ENCODE measurements at regions not wholly inside any gene's neighbourhood (a gene's known extent, or its start where the extent isn't known, plus 50 kb on each side); places are given as distances from the start of the nearest gene placed in this dataset.

GRCh38 chr14:105748204-105748578, 221.8 kb downstream of the TMEM121 start:
- TF ChIP-seq EZH2 (IDR thresholded peaks at IDR 0.05; ENCODE audit: low read length, unreplicated experiment), result no peak
- TF ChIP-seq, protein P1, sequence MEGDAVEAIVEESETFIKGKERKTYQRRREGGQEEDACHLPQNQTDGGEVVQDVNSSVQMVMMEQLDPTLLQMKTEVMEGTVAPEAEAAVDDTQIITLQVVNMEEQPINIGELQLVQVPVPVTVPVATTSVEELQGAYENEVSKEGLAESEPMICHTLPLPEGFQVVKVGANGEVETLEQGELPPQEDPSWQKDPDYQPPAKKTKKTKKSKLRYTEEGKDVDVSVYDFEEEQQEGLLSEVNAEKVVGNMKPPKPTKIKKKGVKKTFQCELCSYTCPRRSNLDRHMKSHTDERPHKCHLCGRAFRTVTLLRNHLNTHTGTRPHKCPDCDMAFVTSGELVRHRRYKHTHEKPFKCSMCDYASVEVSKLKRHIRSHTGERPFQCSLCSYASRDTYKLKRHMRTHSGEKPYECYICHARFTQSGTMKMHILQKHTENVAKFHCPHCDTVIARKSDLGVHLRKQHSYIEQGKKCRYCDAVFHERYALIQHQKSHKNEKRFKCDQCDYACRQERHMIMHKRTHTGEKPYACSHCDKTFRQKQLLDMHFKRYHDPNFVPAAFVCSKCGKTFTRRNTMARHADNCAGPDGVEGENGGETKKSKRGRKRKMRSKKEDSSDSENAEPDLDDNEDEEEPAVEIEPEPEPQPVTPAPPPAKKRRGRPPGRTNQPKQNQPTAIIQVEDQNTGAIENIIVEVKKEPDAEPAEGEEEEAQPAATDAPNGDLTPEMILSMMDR (conservative IDR thresholded peaks at IDR 0.05; ENCODE audit: low read depth, low read length), result no peak
